ENCODE measurements at regions not wholly inside any gene's neighbourhood (a gene's known extent, or its start where the extent isn't known, plus 50 kb on each side); places are given as distances from the start of the nearest gene placed in this dataset.

- TF ChIP-seq SIN3A (IDR thresholded peaks at IDR 0.05; ENCODE audit: borderline replicate concordance, low read depth, low read length) (no peak), CTCF (IDR thresholded peaks at IDR 0.05) (no peak), FOXJ3 (CRISPR knock-in tag; IDR thresholded peaks at IDR 0.05) (no peak), SMC3 (IDR thresholded peaks at IDR 0.05; ENCODE audit: low read depth, low read length) (no peak), MEF2A (IDR thresholded peaks at IDR 0.05; ENCODE audit: borderline replicate concordance, low read depth) (no peak), ZBTB33 (IDR thresholded peaks at IDR 0.05; ENCODE audit: borderline replicate concordance, low read depth) (no peak), JUND (IDR thresholded peaks at IDR 0.05) (no peak), GABPA (IDR thresholded peaks at IDR 0.05; ENCODE audit: low read depth) (no peak), MAX (IDR thresholded peaks at IDR 0.05; ENCODE audit: low read depth) (no peak), FOXM1 (IDR thresholded peaks at IDR 0.05; ENCODE audit: low read depth) (no peak), RAD21 (IDR thresholded peaks at IDR 0.05; ENCODE audit: low read length) (no peak), REST (IDR thresholded peaks at IDR 0.05; ENCODE audit: low read depth, low read length) (no peak), GATA2 (CRISPR knock-in tag; IDR thresholded peaks at IDR 0.05) (no peak), EZH2phosphoT487 (IDR thresholded peaks at IDR 0.05; ENCODE audit: borderline replicate concordance, low read depth) (no peak), EP300 (IDR thresholded peaks at IDR 0.05; ENCODE audit: borderline replicate concordance in 1 of 2, low read depth in 1 of 2, low read length in 1 of 2) (no peak), TAF1 (IDR thresholded peaks at IDR 0.05; ENCODE audit: borderline replicate concordance, low read depth, low read length) (no peak), FOSL2 (IDR thresholded peaks at IDR 0.05; ENCODE audit: borderline replicate concordance, low read depth) (no peak), CHD2 (IDR thresholded peaks at IDR 0.05; ENCODE audit: low read length, partially characterized antibody) (no peak), RCOR1 (IDR thresholded peaks at IDR 0.05; ENCODE audit: low read length) (no peak)
- no peaks in the 10 kb centered on the region for H3F3A ChIP-seq (replicated peaks; ENCODE audit: insufficient read depth)
- H3K4me1 ChIP-seq (ENCODE audit: control insufficient read depth in 1 of 2, insufficient read depth in 2 of 2, low read depth in 1 of 2, low read length in 1 of 2) = no peaks in the 10 kb centered on the region
- H3K4me3 ChIP-seq (ENCODE audit: low read depth in 2 of 2, low read length in 1 of 2) = no peak overlapping the region
- H3K9ac ChIP-seq = no peak overlapping the region
- H3K36me3 ChIP-seq (replicated peaks in 1 of 2; ENCODE audit: control insufficient read depth in 1 of 2, insufficient read depth in 2 of 2, low read length in 1 of 2) = no peaks in the 10 kb centered on the region
- H3K9me3 ChIP-seq = no peaks in the 10 kb centered on the region
- DNase-seq = no peak
- ChIA-PET POLR2A (no interaction called here), CTCF (no interaction called here)
- 81% methylated on average over 1 of the region's 1 CpG for WGBS (ENCODE audit: low lambda C conversion rate)
- H3K9me2 ChIP-seq = no peaks in the 10 kb centered on the region
- no peak overlapping the region for H3K27ac ChIP-seq (ENCODE audit: low read depth in 2 of 2, low read length in 1 of 2)
- H3K27me3 ChIP-seq (ENCODE audit: insufficient read depth) = no peaks in the 10 kb centered on the region
- H3K4me2 ChIP-seq = no peak overlapping the region
- no peak overlapping the region for H2AFZ ChIP-seq (ENCODE audit: low read depth)
- no peaks in the 10 kb centered on the region for H4K20me1 ChIP-seq (ENCODE audit: insufficient read depth)
- no peaks in the 10 kb centered on the region for H3K79me2 ChIP-seq (ENCODE audit: insufficient read depth)
Measured at GRCh38 chr4:57602141-57602540, 492.0 kb upstream of the IGFBP7 start.

Measured in SK-N-SH (cell line).